Hepatocyte (in vitro differentiated cells): ENCODE measurements at regions not wholly inside any gene's neighbourhood (a gene's known extent, or its start where the extent isn't known, plus 50 kb on each side); places are given as distances from the start of the nearest gene placed in this dataset.

ENCODE experiments used
- DNase-seq: peaks from one replicate; pipeline ENCODE4 v3.0.0-alpha.2; 2016; ENCODE audit warnings: low spot score
- H2AFZ ChIP-seq: fragments of 200-600 bp; sonication (generic); 2 replicates; pipeline ENCODE4 v1.6.0; 2016; ENCODE audit warnings: antibody characterized with exemption, mild to moderate bottlenecking
- H3K27ac ChIP-seq: fragments of 200-600 bp; sonication (generic); 2 replicates; pipeline ENCODE4 v1.5.1; 2016; ENCODE audit warnings: mild to moderate bottlenecking
- H3K27me3 ChIP-seq: fragments of 200-600 bp; sonication (generic); 2 replicates; pipeline ENCODE4 v1.6.1; 2016
- H3K36me3 ChIP-seq: fragments of 200-600 bp; sonication (generic); replicated peaks from 2 replicates; pipeline ENCODE4 v1.5.1; 2016; ENCODE audit warnings: low read depth; ENCODE audit not compliant: insufficient read depth
- H3K4me1 ChIP-seq: fragments of 200-600 bp; sonication (generic); 2 replicates; pipeline ENCODE4 v1.5.1; 2016; ENCODE audit warnings: mild to moderate bottlenecking, moderate library complexity; ENCODE audit not compliant: insufficient read depth
- H3K4me2 ChIP-seq: fragments of 200-600 bp; sonication (generic); 2 replicates; pipeline ENCODE4 v1.6.0; 2016
- H3K4me3 ChIP-seq: fragments of 200-600 bp; sonication (generic); 2 replicates; pipeline ENCODE4 v1.5.1; 2016; ENCODE audit warnings: mild to moderate bottlenecking
- H3K79me2 ChIP-seq: fragments of 200-600 bp; sonication (generic); 2 replicates; pipeline ENCODE4 v1.6.0; 2017; ENCODE audit warnings: mild to moderate bottlenecking
- H3K9me2 ChIP-seq: fragments of 200-600 bp; sonication (generic); replicated peaks from 2 replicates; pipeline ENCODE4 v1.6.0; 2017; ENCODE audit warnings: mild to moderate bottlenecking; ENCODE audit not compliant: insufficient read depth
- H3K9me3 ChIP-seq: fragments of 200-600 bp; sonication (generic); 2 replicates; pipeline ENCODE4 v1.5.1; 2016; ENCODE audit warnings: low read depth, mild to moderate bottlenecking
- H4K20me1 ChIP-seq: fragments of 200-600 bp; sonication (generic); 2 replicates; pipeline ENCODE4 v1.6.0; 2016; ENCODE audit warnings: mild to moderate bottlenecking; ENCODE audit not compliant: insufficient read depth, poor library complexity, severe bottlenecking
- EZH2 ChIP-seq: fragments of 200-600 bp; sonication (generic); IDR thresholded peaks from 2 replicates; pipeline ENCODE4 v1.6.1; 2016; ENCODE audit warnings: antibody characterized with exemption, mild to moderate bottlenecking, borderline replicate concordance
- EZH2phosphoT487 ChIP-seq: fragments of 200-600 bp; sonication (generic); IDR thresholded peaks from one replicate; pipeline ENCODE4 v1.6.1; 2018; ENCODE audit warnings: antibody characterized with exemption, mild to moderate bottlenecking, low read depth, moderate library complexity; ENCODE audit not compliant: unreplicated experiment, severe bottlenecking
- WGBS: methylation state at CpG from one replicate; pipeline ENCODE4 v1.1.6; 2016; ENCODE audit warnings: low lambda C conversion rate; ENCODE audit errors: missing lambda C conversion rate; 5-methylcytosine and 5-hydroxymethylcytosine counted together
- TF ChIP-seq, protein P1 (sequence below): fragments of 200-600 bp; sonication (generic); IDR thresholded peaks from 2 replicates; pipeline ENCODE4 v1.5.1; 2016; ENCODE audit warnings: antibody characterized with exemption, mild to moderate bottlenecking; ENCODE audit not compliant: poor library complexity

GRCh38 chr22:49509016-49509415 is 318.7 kb downstream of the BRD1 start:
- no peaks in the 10 kb centered on the region for H3K4me1 ChIP-seq
- no peak overlapping the region for H3K4me2 ChIP-seq
- no peak overlapping the region for H3K27ac ChIP-seq
- no peaks in the 10 kb centered on the region for H3K9me2 ChIP-seq
- DNase-seq: no peak
- H3K27me3 ChIP-seq: no peaks in the 10 kb centered on the region
- H3K36me3 ChIP-seq: no peaks in the 10 kb centered on the region
- no peak overlapping the region for H2AFZ ChIP-seq
- WGBS: 85% methylated on average over 7 of the region's 7 CpGs
- H3K9me3 ChIP-seq: no peaks in the 10 kb centered on the region
- no peak overlapping the region for H3K4me3 ChIP-seq
- H4K20me1 ChIP-seq: no peaks in the 10 kb centered on the region
- H3K79me2 ChIP-seq: no peaks in the 10 kb centered on the region
- TF ChIP-seq EZH2phosphoT487 (no peak), EZH2 (no peak)
- TF ChIP-seq, protein P1, sequence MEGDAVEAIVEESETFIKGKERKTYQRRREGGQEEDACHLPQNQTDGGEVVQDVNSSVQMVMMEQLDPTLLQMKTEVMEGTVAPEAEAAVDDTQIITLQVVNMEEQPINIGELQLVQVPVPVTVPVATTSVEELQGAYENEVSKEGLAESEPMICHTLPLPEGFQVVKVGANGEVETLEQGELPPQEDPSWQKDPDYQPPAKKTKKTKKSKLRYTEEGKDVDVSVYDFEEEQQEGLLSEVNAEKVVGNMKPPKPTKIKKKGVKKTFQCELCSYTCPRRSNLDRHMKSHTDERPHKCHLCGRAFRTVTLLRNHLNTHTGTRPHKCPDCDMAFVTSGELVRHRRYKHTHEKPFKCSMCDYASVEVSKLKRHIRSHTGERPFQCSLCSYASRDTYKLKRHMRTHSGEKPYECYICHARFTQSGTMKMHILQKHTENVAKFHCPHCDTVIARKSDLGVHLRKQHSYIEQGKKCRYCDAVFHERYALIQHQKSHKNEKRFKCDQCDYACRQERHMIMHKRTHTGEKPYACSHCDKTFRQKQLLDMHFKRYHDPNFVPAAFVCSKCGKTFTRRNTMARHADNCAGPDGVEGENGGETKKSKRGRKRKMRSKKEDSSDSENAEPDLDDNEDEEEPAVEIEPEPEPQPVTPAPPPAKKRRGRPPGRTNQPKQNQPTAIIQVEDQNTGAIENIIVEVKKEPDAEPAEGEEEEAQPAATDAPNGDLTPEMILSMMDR: no peak

GRCh38 chr22:49508561-49508960 is 319.1 kb downstream of the BRD1 start:
- H3K9me2 ChIP-seq: no peaks in the 10 kb centered on the region
- no peaks in the 10 kb centered on the region for H3K36me3 ChIP-seq
- H3K27ac ChIP-seq: no peak overlapping the region
- no peak for TF ChIP-seq EZH2
- TF ChIP-seq EZH2phosphoT487: no peak
- TF ChIP-seq, protein P1: no peak
- no peak overlapping the region for H2AFZ ChIP-seq
- DNase-seq: no peak
- no peak overlapping the region for H3K4me2 ChIP-seq
- WGBS: 87% methylated on average over 9 of the region's 9 CpGs
- H3K27me3 ChIP-seq: no peaks in the 10 kb centered on the region
- H4K20me1 ChIP-seq: no peaks in the 10 kb centered on the region
- no peaks in the 10 kb centered on the region for H3K4me1 ChIP-seq
- H3K4me3 ChIP-seq: no peak overlapping the region
- no peaks in the 10 kb centered on the region for H3K79me2 ChIP-seq
- H3K9me3 ChIP-seq: no peaks in the 10 kb centered on the region

GRCh38 chr22:49507607-49508292 is 319.9 kb downstream of the BRD1 start:
- TF ChIP-seq, protein P1: no peak
- TF ChIP-seq EZH2: no peak
- Histone ChIP-seq H3K9me3 (no peaks in the 10 kb centered on the region), H3K79me2 (no peaks in the 10 kb centered on the region), H3K4me2 (no peak overlapping the region), H3K4me1 (no peaks in the 10 kb centered on the region), H4K20me1 (no peaks in the 10 kb centered on the region), H3K27me3 (no peaks in the 10 kb centered on the region), H2AFZ (no peak overlapping the region), H3K36me3 (no peaks in the 10 kb centered on the region), H3K4me3 (no peak overlapping the region), H3K9me2 (no peaks in the 10 kb centered on the region), H3K27ac (no peak overlapping the region)
- no peak for DNase-seq
- WGBS: 90% methylated on average over 22 of the region's 22 CpGs
